ENCODE measurements at regions not wholly inside any gene's neighbourhood (a gene's known extent, or its start where the extent isn't known, plus 50 kb on each side); places are given as distances from the start of the nearest gene placed in this dataset.

DNA sequence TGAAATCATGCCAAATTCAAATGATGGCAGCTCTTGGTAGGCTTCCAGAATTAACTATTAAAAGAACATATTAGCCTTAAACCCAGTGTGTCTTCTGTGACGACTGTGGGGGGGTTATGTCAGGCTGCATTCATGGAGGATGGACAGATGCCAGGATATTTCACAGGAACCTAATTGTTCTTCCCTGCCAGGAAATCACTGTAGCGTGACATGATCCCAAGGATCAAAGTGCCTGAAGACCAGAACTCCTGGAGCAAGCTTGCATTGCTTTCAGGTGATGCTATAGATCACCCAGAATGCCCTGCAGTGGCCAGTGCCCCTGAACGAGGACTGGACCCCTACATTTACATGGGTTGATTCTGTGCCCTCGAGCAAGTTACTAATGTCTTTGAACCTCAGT lies 1093.0 kb upstream of the TENM3 start:
- Histone ChIP-seq H3K27me3 (no peaks in the 10 kb centered on the region), H3K27ac (no peak overlapping the region), H3K36me3 (no peaks in the 10 kb centered on the region), H3K4me1 (no peaks in the 10 kb centered on the region), H3K4me3 (no peak overlapping the region), H3K9me3 (no peaks in the 10 kb centered on the region)
- DNase-seq, result no peak
- in situ Hi-C loops (cut with MboI; ENCODE audit: low sequenced_read_pairs in 4 of 4) (no loop called here), intact Hi-C loops (cut with DNase I; ENCODE audit: low total_unique reads) (no loop called here)
- TF ChIP-seq POLR2A (IDR thresholded peaks at IDR 0.05), result no peak
- TF ChIP-seq, protein P1, sequence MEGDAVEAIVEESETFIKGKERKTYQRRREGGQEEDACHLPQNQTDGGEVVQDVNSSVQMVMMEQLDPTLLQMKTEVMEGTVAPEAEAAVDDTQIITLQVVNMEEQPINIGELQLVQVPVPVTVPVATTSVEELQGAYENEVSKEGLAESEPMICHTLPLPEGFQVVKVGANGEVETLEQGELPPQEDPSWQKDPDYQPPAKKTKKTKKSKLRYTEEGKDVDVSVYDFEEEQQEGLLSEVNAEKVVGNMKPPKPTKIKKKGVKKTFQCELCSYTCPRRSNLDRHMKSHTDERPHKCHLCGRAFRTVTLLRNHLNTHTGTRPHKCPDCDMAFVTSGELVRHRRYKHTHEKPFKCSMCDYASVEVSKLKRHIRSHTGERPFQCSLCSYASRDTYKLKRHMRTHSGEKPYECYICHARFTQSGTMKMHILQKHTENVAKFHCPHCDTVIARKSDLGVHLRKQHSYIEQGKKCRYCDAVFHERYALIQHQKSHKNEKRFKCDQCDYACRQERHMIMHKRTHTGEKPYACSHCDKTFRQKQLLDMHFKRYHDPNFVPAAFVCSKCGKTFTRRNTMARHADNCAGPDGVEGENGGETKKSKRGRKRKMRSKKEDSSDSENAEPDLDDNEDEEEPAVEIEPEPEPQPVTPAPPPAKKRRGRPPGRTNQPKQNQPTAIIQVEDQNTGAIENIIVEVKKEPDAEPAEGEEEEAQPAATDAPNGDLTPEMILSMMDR (IDR thresholded peaks at IDR 0.05 in 4 of 5, conservative IDR thresholded peaks at IDR 0.05 in 1 of 5), result no peak
- ATAC-seq, result no peak

GRCh38 chr4:181151856-181152255 lies 1091.3 kb upstream of the TENM3 start:
- ATAC-seq (peak in 1 of 2 donors; percentile 39), DNase-seq (no peak)
- in situ Hi-C loops (cut with MboI; ENCODE audit: low sequenced_read_pairs in 4 of 4) (no loop called here), intact Hi-C loops (cut with DNase I; ENCODE audit: low total_unique reads) (no loop called here)
- no peaks in the 10 kb centered on the region for H3K36me3 ChIP-seq
- TF ChIP-seq, protein P1 (IDR thresholded peaks at IDR 0.05 in 4 of 5, conservative IDR thresholded peaks at IDR 0.05 in 1 of 5), result no peak
- no peak for TF ChIP-seq POLR2A (IDR thresholded peaks at IDR 0.05)
- H3K4me3 ChIP-seq, result no peak overlapping the region
- no peaks in the 10 kb centered on the region for H3K27me3 ChIP-seq
- no peak overlapping the region for H3K27ac ChIP-seq
- H3K4me1 ChIP-seq, result no peaks in the 10 kb centered on the region
- H3K9me3 ChIP-seq, result no peaks in the 10 kb centered on the region

GRCh38 chr4:181157647-181158046 lies 1085.6 kb upstream of the TENM3 start:
- intact Hi-C loops (cut with DNase I; ENCODE audit: low total_unique reads) (no loop called here), in situ Hi-C loops (cut with MboI; ENCODE audit: low sequenced_read_pairs in 4 of 4) (no loop called here)
- Histone ChIP-seq H3K27ac (no peak overlapping the region), H3K36me3 (no peaks in the 10 kb centered on the region), H3K4me3 (no peak overlapping the region), H3K4me1 (no peaks in the 10 kb centered on the region), H3K9me3 (no peaks in the 10 kb centered on the region), H3K27me3 (no peaks in the 10 kb centered on the region)
- no peak for TF ChIP-seq POLR2A (IDR thresholded peaks at IDR 0.05)
- TF ChIP-seq, protein P1 (IDR thresholded peaks at IDR 0.05 in 4 of 5, conservative IDR thresholded peaks at IDR 0.05 in 1 of 5), result no peak
- ATAC-seq, result peak; percentile 46 to 94
- DNase-seq, result no peak

DNA sequence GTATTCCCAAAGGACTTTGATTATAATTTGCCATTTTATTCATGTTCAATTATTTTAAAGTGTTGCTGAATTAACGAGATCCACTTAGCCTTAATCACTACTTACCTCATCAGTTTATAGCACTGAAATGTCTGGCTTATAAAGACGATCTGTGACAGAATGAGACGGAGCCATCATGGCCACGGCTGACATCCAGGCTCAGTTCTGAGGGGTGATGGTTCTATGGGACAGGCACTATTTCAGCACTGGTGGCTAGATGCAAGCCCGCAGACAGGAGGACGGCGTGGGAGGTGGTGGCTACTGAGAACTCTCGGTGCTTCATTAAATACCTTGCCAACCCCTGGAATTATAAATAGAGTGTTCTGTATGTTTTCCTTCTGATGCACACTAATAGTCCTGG lies 1084.2 kb upstream of the TENM3 start:
- intact Hi-C loops (cut with DNase I; ENCODE audit: low total_unique reads), result no loop called here
- no peak for DNase-seq
- Histone ChIP-seq H3K4me1 (no peaks in the 10 kb centered on the region), H3K36me3 (no peaks in the 10 kb centered on the region), H3K9me3 (no peaks in the 10 kb centered on the region), H3K4me3 (no peak overlapping the region), H3K27ac (no peak overlapping the region), H3K27me3 (no peaks in the 10 kb centered on the region)
- TF ChIP-seq, protein P1 (IDR thresholded peaks at IDR 0.05 in 4 of 5, conservative IDR thresholded peaks at IDR 0.05 in 1 of 5), result no peak
- TF ChIP-seq POLR2A (IDR thresholded peaks at IDR 0.05), result no peak
- in situ Hi-C loops (cut with MboI; ENCODE audit: low sequenced_read_pairs in 4 of 4), result no loop called here
- ATAC-seq, result no peak

- Histone ChIP-seq H3K4me3 (no peak overlapping the region), H3K4me1 (no peaks in the 10 kb centered on the region), H3K27me3 (no peaks in the 10 kb centered on the region), H3K27ac (no peak overlapping the region), H3K9me3 (no peaks in the 10 kb centered on the region), H3K36me3 (no peaks in the 10 kb centered on the region)
- DNase-seq (no peak), ATAC-seq (no peak)
- TF ChIP-seq, protein P1 (IDR thresholded peaks at IDR 0.05 in 4 of 5, conservative IDR thresholded peaks at IDR 0.05 in 1 of 5), result no peak
- no peak for TF ChIP-seq POLR2A (IDR thresholded peaks at IDR 0.05)
- in situ Hi-C loops (cut with MboI; ENCODE audit: low sequenced_read_pairs in 4 of 4) (no loop called here), intact Hi-C loops (cut with DNase I; ENCODE audit: low total_unique reads) (no loop called here)
Measured at GRCh38 chr4:181161669-181162068, 1081.5 kb upstream of the TENM3 start.

All from gastrocnemius medialis (tissue), 4 donors.